NCI-H748 (cell line): ENCODE measurements at regions not wholly inside any gene's neighbourhood (a gene's known extent, or its start where the extent isn't known, plus 50 kb on each side); places are given as distances from the start of the nearest gene placed in this dataset.
"Not testable (repeated sequence)": the region's sequence is repeated elsewhere in the genome, so short reads cannot be mapped to it uniquely, and the experiment has no call there.

Source experiments
- DNase-seq: peaks from one replicate; lab custom pipeline; 2025; ENCODE audit not compliant: unreplicated experiment; lab: John Stamatoyannopoulos, UW

DNA sequence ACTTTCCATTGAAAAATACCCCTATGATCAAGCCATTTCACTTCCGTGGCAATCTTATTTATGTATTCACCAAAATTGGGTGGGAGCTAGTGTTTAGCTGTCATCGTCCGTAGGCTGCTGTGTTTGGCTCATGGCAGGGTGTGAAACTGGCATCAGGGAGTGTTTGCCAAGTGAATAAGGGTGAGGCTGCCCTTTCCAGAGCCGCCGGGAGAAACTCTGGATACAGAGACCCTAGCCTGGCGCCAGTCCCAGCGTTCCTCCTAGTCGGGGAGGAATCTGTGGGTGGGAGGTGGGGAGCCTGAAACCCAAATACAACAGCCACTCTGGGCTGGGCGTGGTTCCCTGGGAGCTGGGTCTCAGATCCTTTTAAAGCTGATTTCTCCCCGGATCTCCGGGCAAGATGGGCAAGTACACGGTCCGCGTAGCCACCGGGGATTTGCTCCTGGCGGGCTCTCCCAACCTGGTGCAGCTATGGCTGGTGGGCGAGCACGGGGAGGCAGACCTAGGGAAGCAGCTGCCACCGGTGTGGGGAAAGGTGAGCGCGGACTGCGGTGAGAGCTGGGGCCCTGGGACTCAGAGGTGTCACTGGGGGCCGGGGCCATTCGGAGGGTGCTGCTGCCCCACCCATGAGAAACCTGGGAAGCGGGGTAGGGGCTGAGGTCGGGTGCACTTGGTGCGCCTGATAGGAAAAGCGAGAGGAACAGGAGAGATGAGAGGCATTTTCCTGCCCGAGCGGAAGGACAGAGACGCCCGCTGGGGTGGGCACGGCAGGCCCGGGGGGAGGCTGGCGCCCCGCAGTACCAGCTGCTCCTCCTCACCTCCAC is 62.1 kb upstream of the TEKT1 start:
- peak; percentile 38 for DNase-seq

DNA sequence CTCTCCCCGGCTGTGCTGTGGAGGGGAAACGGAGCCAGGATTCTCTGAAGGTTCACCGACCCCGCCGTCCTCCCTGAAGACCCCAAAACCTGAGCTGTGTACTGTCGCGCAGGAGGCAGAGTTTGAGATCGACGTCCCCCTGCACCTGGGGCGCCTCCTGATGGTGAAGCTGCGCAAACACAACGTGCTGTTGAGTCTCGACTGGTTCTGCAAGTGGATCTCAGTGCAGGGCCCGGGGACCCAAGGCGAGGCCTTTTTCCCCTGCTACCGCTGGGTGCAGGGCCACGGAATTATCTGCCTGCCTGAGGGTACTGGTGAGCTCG is 62.6 kb upstream of the TEKT1 start:
- peak; percentile 34 for DNase-seq

DNA sequence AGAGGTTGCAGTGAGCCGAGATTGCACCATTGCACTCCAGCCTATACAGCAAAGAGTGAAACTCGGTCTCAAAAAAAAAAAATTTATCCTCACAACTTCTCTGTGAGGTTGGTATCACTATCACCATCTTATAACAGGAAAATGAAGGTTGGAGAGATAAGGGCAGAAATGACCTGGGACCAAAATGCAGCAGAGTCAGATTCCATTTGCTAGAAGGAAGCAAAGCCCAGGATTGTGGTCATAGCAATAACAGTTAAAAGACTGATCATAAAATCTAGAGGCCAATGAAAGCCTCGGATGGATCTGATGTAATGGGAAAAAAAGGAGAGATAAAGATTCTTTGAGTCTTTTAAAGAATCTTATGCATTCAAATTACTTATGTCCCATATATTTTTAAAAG is 69.6 kb upstream of the TEKT1 start:
- DNase-seq: no peak

DNA sequence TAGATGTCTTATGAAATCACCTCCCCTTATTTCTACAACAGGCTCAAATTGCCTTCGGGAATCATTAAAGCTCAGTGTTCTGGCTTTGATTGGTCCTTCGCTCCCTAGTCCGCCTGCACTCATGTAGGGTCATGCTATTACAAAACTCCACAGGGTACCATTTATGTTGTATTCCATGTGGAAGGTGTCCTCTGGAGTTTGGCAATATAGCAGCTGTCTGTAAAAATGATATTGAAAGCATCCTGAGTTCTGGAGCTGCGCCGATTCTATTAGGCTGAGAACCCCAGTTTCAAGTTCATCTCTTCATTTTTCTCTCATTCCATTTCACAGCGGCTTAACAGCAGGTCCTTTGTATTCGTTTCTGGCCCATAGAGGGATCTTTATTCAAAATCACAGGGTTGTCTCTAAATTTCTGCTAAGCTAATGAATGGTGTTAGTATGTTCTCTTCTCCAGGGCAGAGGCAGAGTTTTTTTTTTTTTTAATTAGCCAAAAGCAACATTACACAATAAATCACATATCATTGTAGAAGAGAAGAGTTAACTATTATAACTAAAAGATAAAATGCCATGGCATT is 71.9 kb upstream of the TEKT1 start:
- peak; percentile 19 for DNase-seq

DNA sequence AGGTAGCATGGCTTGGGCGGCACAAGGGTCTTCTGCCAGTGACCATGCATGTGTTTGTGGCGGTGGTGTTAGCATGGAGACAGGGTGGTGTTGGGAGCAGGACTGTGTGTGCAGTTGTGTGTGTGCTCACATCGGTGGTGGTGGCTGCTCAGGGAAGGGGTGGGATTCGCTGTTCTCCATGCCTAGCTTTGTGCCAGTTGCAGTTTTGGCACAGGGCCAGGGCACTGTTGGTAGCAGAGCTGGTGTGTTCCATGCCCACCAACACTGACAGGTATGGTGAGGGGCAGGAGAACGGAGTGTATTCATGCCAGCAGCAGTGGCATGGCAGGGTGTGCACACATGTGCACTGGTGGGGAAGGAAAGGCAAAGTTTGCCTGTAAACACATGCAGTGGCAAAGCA is 77.3 kb upstream of the TEKT1 start:
- DNase-seq: no peak

DNA sequence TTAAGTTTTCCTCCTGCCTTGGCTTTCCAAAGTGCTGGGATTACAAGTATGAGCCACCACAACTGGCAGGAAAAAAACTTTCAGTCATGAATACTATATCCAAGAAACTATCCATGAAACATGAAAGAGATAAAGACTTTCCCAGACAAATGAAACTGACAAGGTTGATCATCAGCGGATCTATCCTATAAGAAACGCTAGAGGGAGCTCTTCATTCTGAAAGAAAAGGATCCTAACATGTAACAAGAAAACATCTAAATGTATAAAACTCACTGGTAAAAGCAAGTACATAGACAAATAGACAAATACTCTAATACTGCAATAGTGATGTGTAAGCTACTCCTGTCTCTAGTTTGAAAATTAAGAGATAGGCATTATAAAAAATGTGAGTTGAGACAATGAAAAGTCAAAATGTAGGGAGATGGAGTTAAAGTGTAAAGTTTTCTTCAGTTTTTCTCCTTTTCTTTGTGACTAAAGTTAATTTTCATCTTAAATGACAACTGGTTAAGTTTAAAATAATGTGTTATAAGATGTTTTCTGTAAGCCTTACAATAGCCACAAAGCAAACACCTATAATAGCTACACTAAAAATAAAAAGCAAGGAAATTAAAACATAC is 79.6 kb upstream of the TEKT1 start:
- peak; percentile 58 for DNase-seq

DNA sequence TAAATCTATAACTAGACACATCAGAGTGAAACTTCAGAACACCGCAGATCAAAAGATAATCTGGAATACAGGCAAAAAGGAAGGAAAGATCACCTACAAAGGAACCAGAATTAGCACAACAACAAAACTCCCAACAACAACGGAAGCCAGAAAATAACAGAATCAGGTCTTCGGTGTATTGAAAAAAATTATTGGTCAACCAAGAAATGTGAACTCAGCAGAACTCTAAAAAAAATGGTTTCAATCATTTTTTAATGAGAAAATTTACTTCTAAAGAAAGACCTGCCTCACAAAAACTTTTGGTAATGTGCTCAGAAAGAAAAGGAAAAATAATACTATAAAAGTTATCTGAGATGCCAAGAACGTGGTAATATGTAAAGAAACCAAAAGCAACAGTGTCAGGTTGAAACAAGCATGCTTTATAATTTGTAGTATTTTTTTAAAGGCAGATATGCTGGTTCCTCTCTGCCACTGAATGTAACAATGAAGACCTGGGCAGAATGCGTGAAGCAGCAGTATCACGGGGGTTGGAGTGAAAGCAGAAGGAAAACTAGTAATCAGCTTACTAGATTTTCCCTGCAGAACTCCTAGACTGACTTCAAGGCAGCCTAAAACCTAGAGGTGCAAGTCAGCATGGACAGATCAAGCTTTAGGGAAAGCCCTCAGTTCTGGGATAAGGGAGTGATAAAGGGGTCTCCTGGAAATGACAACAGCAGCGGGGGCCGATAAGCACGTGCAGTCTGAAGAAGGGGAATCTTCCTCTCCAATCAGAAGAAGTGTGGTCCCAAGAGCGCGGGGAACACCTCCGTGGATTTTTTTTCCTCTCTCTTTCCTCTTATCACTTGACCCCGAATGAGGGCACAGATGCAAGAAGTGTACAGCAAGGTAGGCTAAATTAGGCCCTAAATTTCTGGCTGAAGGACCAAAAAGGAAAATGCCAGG is 80.9 kb upstream of the TEKT1 start:
- no peak for DNase-seq

DNA sequence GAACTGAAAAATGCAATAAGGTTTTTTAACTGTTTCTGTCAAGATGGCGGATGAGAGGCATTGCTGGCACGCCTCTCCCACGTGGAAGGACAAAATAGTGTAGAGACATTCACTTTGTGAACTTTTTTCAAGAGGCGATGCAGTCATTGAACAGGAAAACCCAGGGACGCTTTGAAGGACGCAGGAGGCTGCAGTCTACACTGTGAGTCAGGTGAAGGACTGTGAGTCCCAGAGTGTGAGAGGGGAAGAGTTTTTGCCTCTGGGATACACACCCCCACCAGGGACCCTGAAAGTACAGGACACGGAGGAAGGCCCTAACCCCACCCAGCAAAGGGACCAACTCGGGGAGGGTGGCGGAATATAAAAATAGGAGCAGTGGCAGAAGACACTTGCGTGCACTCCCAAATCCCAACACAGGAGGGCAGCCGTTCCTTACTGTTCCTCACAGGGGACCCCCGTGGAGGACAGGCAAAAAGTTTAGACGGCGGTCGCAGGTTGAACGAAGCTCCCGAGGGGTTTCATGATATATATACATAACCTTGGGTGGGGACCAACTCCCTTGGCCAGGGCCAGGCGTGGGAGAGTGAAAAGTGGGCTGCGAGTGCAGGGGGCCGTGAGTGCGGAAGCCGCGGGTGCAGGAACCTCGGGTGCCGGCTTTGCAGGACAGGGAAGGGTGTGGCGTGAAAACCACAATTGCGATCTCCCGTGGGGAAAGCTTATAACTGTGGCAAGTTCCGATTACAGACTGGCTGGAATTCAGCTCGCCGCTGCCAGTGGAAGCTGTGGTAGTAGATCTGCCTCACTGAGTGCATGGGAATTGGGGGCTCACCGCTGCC is 82.0 kb upstream of the ALOX12 start:
- peak; percentile 85 for DNase-seq

DNA sequence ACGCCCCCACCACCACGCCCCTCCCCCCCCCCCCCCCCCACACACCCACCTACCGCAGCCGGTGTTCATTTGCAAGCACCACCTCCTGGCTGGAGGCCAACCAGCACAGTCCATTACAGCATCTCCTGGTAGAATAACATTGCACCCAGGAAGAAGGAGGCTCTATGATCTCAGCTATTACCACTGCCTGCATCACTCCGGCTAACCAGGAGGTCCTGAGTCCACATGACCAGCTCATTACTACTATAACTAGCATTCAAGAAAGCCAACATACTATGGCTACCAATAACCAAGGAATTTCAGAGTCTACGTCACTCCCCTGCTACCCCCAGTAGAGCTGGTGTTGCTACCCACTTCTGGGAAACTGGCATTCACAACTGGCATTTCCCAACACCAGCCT is 81.1 kb upstream of the ALOX12 start:
- peak; percentile 58 for DNase-seq

DNA sequence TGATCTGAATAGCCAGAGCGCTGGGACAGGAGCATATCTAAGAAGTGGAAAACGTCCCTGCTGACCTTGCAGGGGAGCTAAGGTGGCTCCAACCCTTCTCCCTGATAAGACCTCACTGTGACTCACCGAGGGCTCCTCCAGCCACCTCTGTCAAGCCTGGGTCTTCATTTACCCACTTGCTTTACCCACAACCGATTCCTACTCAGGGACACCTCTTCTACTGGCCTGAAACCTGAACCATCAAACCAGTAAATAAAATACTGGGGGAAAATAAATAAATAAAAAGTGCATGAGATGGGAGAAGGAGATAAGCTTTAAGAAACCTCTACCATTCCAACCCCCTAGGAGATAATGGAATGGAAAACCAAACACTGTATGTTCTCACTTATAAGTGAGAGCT is 80.2 kb upstream of the ALOX12 start:
- DNase-seq: no peak

DNA sequence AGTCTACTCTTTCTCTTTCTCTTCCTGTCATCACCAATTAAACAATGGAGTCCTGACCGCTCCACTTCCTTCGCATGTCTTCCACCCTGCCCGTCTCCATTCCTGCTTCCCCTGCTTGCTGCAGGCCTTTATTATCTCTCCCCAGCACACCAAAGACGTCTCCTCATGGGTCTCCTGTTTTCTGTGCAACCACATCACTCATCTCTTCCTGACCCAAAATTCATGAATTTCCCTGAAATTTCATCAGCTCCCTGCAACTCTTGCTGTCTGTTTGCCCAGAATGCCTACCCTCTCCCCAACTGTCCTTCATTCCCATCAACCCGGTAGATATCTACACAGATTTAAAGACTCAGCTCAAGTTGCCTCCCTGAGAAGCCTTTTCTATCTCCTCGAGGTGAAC is 76.7 kb upstream of the ALOX12 start:
- no peak for DNase-seq

DNA sequence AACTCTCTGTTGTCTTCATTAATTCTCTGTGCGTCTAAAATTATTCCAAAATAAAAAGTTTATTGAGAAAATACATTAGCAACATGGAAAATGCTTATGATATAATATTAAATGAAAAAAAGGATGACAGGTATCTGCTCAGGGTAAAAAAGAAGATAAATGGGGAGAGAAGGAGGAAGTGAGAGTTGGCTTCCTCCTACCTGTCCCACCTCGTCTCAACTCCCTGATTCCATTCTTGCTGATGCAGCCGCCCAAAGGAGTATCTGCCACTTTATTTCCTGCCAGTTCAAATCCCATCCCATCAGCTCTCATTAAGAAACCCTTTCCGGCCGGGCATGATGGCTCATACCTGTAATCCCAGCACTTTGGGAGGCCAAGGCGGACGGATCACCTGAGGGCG is 72.5 kb upstream of the ALOX12 start:
- no peak for DNase-seq

DNA sequence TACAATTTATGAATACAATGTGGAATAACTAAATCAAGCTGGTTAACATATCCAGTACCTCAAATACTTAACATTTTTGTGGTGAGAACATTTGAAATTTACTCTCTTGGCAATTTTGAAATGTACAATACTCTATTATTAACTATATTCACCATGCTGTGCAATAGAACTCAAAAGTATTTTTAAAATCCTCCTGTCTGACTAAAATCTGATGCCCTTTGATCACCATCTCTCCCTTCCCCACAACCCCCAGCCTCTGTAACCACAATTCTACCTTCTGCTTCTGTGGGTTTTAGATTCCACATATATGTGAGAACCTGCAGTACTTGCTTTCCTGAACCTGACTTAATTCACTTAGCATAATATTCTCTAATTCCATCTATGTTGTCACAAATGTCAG is 71.6 kb upstream of the ALOX12 start:
- no peak for DNase-seq

DNA sequence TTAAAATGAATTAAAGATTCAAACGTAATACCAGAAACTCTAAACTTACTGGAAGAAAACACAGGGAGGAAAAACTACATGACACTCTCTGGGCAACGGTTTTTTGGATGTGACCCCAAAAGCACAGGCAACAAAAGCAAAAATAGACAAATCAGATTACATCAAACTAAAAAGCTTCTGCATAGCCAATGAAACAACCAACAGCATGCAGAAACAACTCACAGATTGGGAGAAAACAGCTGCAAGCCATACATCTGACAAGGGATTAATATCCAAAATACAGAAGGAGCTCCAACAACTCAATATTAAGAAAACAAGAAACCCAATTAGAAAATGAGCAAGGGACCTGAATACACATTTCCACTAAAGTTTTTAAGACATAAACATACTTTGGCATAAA is 69.2 kb upstream of the ALOX12 start:
- no peak for DNase-seq

DNA sequence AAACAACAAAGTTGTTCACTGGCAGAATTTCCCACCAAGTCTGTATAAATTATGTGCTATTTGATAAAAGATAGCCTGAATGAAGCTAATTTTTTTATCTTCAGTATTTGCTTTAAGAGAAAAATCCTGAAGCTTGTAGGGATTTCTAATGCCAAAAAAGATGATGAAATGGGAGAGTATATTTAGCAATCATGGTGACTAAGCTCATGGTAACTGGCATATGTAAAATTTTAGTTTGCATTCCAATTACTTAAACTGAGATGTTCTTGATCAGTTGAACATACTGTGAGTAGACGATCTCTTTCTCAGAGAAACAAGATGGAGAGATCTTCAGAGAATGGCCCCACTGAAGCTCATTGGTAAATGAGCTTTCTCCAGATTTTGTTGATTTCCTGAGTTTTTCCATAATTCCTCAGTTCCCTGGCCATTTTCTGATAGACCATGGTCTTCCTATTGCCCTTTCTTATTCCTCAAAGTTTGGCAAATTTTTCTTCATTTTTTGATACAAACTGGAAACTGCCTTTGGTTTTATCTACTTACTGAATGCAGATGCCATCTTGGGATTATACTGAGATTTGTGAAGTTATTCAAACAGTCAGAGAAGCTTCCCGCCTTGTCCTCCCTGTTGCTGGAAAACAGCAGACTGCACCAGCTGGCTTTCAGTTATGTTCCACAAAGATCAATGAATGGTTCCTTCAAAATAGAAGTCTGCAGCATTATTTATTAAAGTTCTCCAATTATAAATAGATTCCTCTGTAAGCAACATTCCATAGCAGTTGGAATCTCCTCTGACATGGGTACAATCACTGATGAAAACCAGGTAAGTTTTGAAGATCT is 68.3 kb upstream of the ALOX12 start:
- no peak for DNase-seq

DNA sequence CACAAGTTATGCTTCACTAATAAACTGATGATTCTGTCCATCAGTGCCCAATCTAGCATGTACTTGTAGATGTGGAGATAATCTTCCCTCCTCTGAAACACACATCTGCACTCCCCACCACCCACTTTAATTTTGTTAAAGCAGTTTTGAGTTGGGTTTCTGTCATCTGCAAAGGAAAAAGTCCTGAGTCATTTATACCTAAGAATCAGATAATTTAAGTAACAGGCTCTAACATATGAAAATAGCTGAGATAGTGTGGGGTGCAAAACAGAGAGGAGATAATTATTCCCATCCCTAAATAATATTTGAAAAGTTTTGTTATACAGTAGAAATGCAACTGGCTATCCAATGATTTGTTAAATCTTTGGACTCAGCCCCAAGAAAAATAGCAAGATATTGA is 67.7 kb upstream of the ALOX12 start:
- no peak for DNase-seq

DNA sequence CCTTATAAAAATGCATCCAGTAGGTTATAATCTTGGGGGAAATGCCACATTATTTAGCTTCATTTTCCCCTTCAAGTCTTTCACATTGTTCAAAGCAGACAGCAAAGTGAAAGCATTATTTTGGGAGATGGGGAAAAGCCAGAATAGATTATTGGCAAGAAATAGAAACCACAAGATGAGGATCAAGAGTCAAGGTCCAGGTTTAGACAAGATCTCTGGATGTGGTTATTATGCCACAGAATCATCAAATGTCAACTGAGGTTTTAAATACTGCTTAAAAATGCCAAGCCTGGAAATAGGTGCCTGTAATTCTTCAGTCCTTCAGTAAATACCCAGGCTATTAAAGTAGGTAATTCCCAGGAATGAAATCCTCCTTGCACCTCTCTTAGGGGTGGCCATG is 65.1 kb upstream of the ALOX12 start:
- DNase-seq: no peak

DNA sequence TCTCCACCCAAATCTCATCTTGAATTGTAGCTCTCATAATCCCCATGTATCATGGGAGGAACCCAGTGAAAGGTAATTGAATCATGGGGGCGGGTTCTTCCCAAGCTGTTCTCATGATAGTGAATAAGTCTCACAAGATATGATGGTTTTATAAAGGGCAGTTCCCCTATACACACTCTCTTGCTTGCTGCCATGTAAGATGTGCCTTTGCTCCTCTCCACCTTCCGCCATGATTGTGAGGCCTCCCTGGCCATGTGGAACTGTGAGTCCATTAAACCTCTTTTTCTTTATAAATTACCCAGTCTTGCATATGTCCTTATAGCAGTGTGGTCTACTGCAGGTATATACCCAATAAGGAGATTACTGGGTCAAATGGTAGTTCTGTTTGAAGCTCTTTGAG is 61.3 kb upstream of the ALOX12 start:
- DNase-seq: not testable (repeated sequence)

DNA sequence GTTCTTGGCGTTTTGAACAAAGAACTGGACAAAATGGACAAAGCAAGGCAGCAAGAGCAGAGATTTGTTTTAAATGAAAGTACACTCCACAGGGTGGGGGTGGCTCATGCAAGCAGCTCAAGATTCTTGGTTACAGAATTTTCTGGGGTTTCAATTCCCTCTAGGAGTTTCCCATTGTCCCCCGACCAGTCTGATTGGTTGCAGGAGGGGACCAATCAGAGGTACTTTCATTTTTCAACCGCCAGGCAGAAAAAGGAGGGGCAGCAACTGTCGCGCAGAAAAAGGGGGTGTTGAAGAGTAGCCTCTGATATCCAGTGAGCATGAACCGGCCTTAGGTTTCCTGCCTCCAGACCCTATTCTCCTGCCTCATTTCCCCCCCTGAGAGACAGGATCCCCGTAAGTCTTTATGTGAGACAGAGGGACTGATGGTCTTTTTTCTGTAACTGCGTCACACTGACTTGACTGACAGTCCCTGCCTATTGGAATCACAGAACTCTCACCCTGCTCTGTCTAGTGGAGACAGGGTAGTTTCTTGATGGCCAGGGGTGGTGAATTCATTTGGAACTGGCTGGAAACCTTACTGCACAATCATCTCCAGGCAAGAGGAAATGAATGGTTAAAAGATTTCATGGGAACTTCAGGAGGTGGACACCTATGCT is 59.4 kb upstream of the ALOX12 start:
- peak; percentile 69 for DNase-seq
